ENCODE measurements at regions not wholly inside any gene's neighbourhood (a gene's known extent, or its start where the extent isn't known, plus 50 kb on each side); places are given as distances from the start of the nearest gene placed in this dataset.

- no peaks in the 10 kb centered on the region for H3K4me1 ChIP-seq (replicated peaks in 1 of 2)
- no peaks in the 10 kb centered on the region for H3K9me3 ChIP-seq (replicated peaks in 1 of 3)
- WGBS, 4 donors: 65 to 80% (median 72%) methylated on average over 2 of the region's 2 CpGs
- TF ChIP-seq, protein P1, sequence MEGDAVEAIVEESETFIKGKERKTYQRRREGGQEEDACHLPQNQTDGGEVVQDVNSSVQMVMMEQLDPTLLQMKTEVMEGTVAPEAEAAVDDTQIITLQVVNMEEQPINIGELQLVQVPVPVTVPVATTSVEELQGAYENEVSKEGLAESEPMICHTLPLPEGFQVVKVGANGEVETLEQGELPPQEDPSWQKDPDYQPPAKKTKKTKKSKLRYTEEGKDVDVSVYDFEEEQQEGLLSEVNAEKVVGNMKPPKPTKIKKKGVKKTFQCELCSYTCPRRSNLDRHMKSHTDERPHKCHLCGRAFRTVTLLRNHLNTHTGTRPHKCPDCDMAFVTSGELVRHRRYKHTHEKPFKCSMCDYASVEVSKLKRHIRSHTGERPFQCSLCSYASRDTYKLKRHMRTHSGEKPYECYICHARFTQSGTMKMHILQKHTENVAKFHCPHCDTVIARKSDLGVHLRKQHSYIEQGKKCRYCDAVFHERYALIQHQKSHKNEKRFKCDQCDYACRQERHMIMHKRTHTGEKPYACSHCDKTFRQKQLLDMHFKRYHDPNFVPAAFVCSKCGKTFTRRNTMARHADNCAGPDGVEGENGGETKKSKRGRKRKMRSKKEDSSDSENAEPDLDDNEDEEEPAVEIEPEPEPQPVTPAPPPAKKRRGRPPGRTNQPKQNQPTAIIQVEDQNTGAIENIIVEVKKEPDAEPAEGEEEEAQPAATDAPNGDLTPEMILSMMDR (IDR thresholded peaks at IDR 0.05): no peak
- TF ChIP-seq POLR2A (IDR thresholded peaks at IDR 0.05): no peak
- H3K4me3 ChIP-seq: no peak overlapping the region
- no peak overlapping the region for H3K27ac ChIP-seq
- no peaks in the 10 kb centered on the region for H3K36me3 ChIP-seq (replicated peaks in 1 of 2)
- no peak for DNase-seq
- no peaks in the 10 kb centered on the region for H3K27me3 ChIP-seq
- intact Hi-C loops (cut with DNase I): no loop called here
Observed at GRCh38 chr1:239243006-239243405, 143.4 kb upstream of the CHRM3 start.

GRCh38 chr1:239242404-239242803 is 144.0 kb upstream of the CHRM3 start:
- intact Hi-C loops (cut with DNase I): no loop called here
- Histone ChIP-seq H3K4me1 (replicated peaks in 1 of 2) (no peaks in the 10 kb centered on the region), H3K27me3 (no peaks in the 10 kb centered on the region), H3K4me3 (no peak overlapping the region), H3K27ac (no peak overlapping the region), H3K9me3 (replicated peaks in 1 of 3) (no peaks in the 10 kb centered on the region), H3K36me3 (replicated peaks in 1 of 2) (no peaks in the 10 kb centered on the region)
- TF ChIP-seq, protein P1 (IDR thresholded peaks at IDR 0.05): no peak
- no peak for TF ChIP-seq POLR2A (IDR thresholded peaks at IDR 0.05)
- no peak for DNase-seq

GRCh38 chr1:239240736-239241135 is 145.6 kb upstream of the CHRM3 start:
- intact Hi-C loops (cut with DNase I): no loop called here
- WGBS, 4 donors: 69 to 79% (median 77%) methylated on average over 3 of the region's 3 CpGs
- Histone ChIP-seq H3K4me1 (replicated peaks in 1 of 2) (no peaks in the 10 kb centered on the region), H3K4me3 (no peak overlapping the region), H3K27me3 (no peaks in the 10 kb centered on the region), H3K36me3 (replicated peaks in 1 of 2) (no peaks in the 10 kb centered on the region), H3K27ac (no peak overlapping the region), H3K9me3 (replicated peaks in 1 of 3) (no peaks in the 10 kb centered on the region)
- no peak for DNase-seq
- TF ChIP-seq POLR2A (IDR thresholded peaks at IDR 0.05): no peak
- TF ChIP-seq, protein P1 (IDR thresholded peaks at IDR 0.05): no peak

DNA sequence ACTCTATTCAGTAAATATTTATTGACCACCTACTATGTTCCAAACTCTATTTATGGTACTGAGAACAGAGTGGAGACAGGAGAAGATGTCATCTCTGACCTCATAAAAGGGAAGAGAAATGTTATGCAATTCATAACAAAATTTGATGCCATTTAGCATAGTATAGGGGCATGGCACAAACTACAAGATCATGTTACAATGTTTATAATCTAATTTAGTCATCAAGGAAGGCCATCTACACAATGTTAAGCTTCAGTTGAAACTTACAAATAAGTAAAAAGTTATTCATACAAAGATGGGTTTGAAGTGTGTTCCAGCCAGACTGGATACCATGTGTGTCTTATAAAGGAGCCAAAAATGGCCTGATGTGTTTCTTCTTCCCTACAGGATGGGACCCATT is 146.8 kb upstream of the CHRM3 start:
- no peaks in the 10 kb centered on the region for H3K36me3 ChIP-seq (replicated peaks in 1 of 2)
- no peak for TF ChIP-seq POLR2A (IDR thresholded peaks at IDR 0.05)
- TF ChIP-seq, protein P1 (IDR thresholded peaks at IDR 0.05): no peak
- H3K9me3 ChIP-seq (replicated peaks in 1 of 3): no peaks in the 10 kb centered on the region
- H3K27me3 ChIP-seq: no peaks in the 10 kb centered on the region
- H3K4me3 ChIP-seq: no peak overlapping the region
- no peak overlapping the region for H3K27ac ChIP-seq
- intact Hi-C loops (cut with DNase I): no loop called here
- DNase-seq: no peak
- no peaks in the 10 kb centered on the region for H3K4me1 ChIP-seq (replicated peaks in 1 of 2)

All from adrenal gland (tissue), 9 donors.